ENCODE measurements at regions not wholly inside any gene's neighbourhood (a gene's known extent, or its start where the extent isn't known, plus 50 kb on each side); places are given as distances from the start of the nearest gene placed in this dataset.

DNA sequence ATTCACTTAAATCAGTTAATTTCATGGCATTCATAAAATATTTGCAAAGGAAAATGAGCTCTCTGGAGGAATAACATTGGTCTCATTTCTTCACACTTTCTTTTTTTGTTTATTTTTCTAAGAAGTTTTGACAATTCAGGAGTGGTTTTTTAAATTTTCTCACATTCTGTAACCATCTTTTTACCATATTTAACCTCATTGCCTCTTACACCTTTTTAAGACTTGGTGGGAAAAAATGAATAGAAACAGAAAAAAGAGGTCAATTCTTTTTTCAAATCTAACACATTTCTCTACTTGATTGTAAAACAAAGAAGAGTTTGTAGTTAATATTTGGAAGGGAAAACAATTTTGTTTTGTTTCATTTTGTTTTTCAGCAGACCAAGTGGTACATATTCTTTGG, 1034.7 kb upstream of the RAG2 start:
- H3K27me3 ChIP-seq: no peaks in the 10 kb centered on the region
- H3K4me1 ChIP-seq (ENCODE audit: low read depth): no peaks in the 10 kb centered on the region
- H3K4me3 ChIP-seq: no peak overlapping the region
- TF ChIP-seq, protein P1, sequence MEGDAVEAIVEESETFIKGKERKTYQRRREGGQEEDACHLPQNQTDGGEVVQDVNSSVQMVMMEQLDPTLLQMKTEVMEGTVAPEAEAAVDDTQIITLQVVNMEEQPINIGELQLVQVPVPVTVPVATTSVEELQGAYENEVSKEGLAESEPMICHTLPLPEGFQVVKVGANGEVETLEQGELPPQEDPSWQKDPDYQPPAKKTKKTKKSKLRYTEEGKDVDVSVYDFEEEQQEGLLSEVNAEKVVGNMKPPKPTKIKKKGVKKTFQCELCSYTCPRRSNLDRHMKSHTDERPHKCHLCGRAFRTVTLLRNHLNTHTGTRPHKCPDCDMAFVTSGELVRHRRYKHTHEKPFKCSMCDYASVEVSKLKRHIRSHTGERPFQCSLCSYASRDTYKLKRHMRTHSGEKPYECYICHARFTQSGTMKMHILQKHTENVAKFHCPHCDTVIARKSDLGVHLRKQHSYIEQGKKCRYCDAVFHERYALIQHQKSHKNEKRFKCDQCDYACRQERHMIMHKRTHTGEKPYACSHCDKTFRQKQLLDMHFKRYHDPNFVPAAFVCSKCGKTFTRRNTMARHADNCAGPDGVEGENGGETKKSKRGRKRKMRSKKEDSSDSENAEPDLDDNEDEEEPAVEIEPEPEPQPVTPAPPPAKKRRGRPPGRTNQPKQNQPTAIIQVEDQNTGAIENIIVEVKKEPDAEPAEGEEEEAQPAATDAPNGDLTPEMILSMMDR (IDR thresholded peaks at IDR 0.05; ENCODE audit: low read depth, low read length): no peak
- DNase-seq (ENCODE audit: low read depth in 1 of 2, low spot score in 1 of 2): no peak
- no peaks in the 10 kb centered on the region for H3K9me3 ChIP-seq (ENCODE audit: low read depth)
- no peak overlapping the region for H3K27ac ChIP-seq
- no peaks in the 10 kb centered on the region for H3K36me3 ChIP-seq

- TF ChIP-seq, protein P1 (IDR thresholded peaks at IDR 0.05; ENCODE audit: low read depth, low read length): no peak
- H3K9me3 ChIP-seq (ENCODE audit: low read depth): no peaks in the 10 kb centered on the region
Observed at GRCh38 chr11:37630866-37631265, 1032.8 kb upstream of the RAG2 start.

GRCh38 chr11:37623778-37624177, 1025.7 kb upstream of the RAG2 start:
- H3K36me3 ChIP-seq: no peaks in the 10 kb centered on the region
- no peaks in the 10 kb centered on the region for H3K4me1 ChIP-seq (ENCODE audit: low read depth)
- no peak overlapping the region for H3K27ac ChIP-seq
- no peaks in the 10 kb centered on the region for H3K9me3 ChIP-seq (ENCODE audit: low read depth)
- no peak overlapping the region for H3K4me3 ChIP-seq
- TF ChIP-seq, protein P1 (IDR thresholded peaks at IDR 0.05; ENCODE audit: low read depth, low read length): no peak
- DNase-seq (ENCODE audit: low read depth in 1 of 2, low spot score in 1 of 2): no peak
- no peaks in the 10 kb centered on the region for H3K27me3 ChIP-seq

More at GRCh38 chr11:37630866-37631265, 1032.8 kb upstream of the RAG2 start:
- H3K4me3 ChIP-seq: no peak overlapping the region
- DNase-seq (ENCODE audit: low read depth in 1 of 2, low spot score in 1 of 2): no peak
- no peaks in the 10 kb centered on the region for H3K27me3 ChIP-seq
- no peaks in the 10 kb centered on the region for H3K4me1 ChIP-seq (ENCODE audit: low read depth)
- no peaks in the 10 kb centered on the region for H3K36me3 ChIP-seq
- H3K27ac ChIP-seq: no peak overlapping the region

DNA sequence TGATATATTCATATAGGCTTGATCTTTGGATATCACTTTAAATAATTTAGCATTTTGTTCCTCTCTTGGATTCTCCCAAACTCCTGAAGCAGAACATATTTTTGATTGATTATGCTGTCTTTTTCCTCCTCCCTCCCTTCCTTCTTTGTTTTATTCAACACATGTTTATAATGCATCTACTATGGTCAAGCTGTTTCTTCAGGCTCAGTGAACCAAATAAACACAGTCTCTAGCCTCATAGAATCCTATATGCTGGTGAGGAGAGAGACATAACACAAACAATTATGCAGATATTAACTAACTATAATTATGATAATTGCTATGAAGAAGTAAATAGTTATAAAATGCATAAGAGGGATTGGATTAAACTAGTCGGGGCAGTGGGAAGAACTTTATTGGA, 1023.6 kb upstream of the RAG2 start:
- TF ChIP-seq, protein P1 (IDR thresholded peaks at IDR 0.05; ENCODE audit: low read depth, low read length): no peak
- no peak for DNase-seq (ENCODE audit: low read depth in 1 of 2, low spot score in 1 of 2)
- H3K36me3 ChIP-seq: no peaks in the 10 kb centered on the region

GRCh38 chr11:37616291-37616690, 1018.3 kb upstream of the RAG2 start:
- H3K9me3 ChIP-seq (ENCODE audit: low read depth): no peaks in the 10 kb centered on the region
- H3K27me3 ChIP-seq: no peaks in the 10 kb centered on the region
- no peak for DNase-seq (ENCODE audit: low read depth in 1 of 2, low spot score in 1 of 2)
- H3K4me3 ChIP-seq: no peak overlapping the region
- no peak overlapping the region for H3K27ac ChIP-seq
- H3K4me1 ChIP-seq (ENCODE audit: low read depth): no peaks in the 10 kb centered on the region
- H3K36me3 ChIP-seq: no peaks in the 10 kb centered on the region
- TF ChIP-seq, protein P1 (IDR thresholded peaks at IDR 0.05; ENCODE audit: low read depth, low read length): no peak

More for the DNA sequence above, 1023.6 kb upstream of the RAG2 start:
- Histone ChIP-seq H3K9me3 (ENCODE audit: low read depth) (no peaks in the 10 kb centered on the region), H3K27ac (no peak overlapping the region), H3K4me1 (ENCODE audit: low read depth) (no peaks in the 10 kb centered on the region), H3K27me3 (no peaks in the 10 kb centered on the region), H3K4me3 (no peak overlapping the region)

DNA sequence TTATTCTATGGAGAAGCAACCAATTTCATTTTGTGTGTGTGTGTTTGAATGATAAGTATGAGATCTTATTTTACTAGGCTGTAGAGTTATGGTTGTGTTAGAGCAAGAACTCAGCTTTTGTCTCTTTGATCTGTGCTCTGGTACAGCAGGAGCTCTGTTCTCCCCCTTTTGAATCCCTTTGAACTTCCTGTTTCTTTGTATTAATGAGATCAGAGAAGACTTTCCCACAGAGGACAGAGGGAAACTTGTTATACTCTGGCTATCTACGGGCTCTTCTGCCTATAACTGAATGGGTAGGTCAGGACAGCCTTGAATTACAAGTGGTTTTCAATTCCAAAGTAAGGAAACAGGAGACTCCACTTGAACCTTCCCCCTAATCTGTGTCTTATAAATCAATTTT, 1015.0 kb upstream of the RAG2 start:
- no peaks in the 10 kb centered on the region for H3K9me3 ChIP-seq (ENCODE audit: low read depth)
- H3K4me1 ChIP-seq (ENCODE audit: low read depth): no peaks in the 10 kb centered on the region
- no peak overlapping the region for H3K27ac ChIP-seq

More for the DNA sequence above, 1015.0 kb upstream of the RAG2 start:
- TF ChIP-seq, protein P1 (IDR thresholded peaks at IDR 0.05; ENCODE audit: low read depth, low read length): no peak
- Histone ChIP-seq H3K36me3 (no peaks in the 10 kb centered on the region), H3K27me3 (no peaks in the 10 kb centered on the region), H3K4me3 (no peak overlapping the region)
- no peak for DNase-seq (ENCODE audit: low read depth in 1 of 2, low spot score in 1 of 2)
